HAP-1 (cell line): ENCODE measurements at regions not wholly inside any gene's neighbourhood (a gene's known extent, or its start where the extent isn't known, plus 50 kb on each side); places are given as distances from the start of the nearest gene placed in this dataset.
A peak's percentile ranks its signal among the peaks of the same experiment; 100 is the strongest.
"Not testable (repeated sequence)": the region's sequence is repeated elsewhere in the genome, so short reads cannot be mapped to it uniquely, and the experiment has no call there.

Experiments used
- DNase-seq, 2 experiments: peaks; one replicate each; pipeline ENCODE4 v3.0.0-alpha.2; 2016 to 2020; ENCODE audit warnings: low spot score in 2 of 2
- H3K27me3 ChIP-seq: fragments of 250-450 bp; sonication (Bioruptor Pico); 2 replicates; pipeline ENCODE4 v1.5.1; 2020; ENCODE audit warnings: low read depth, mild to moderate bottlenecking, moderate library complexity
- H3K36me3 ChIP-seq: fragments of 250-450 bp; sonication (Bioruptor Pico); replicated peaks from 2 replicates; pipeline ENCODE4 v1.5.1; 2020; ENCODE audit warnings: mild to moderate bottlenecking
- H3K4me1 ChIP-seq: fragments of 250-450 bp; sonication (Bioruptor Pico); 2 replicates; pipeline ENCODE4 v1.5.1; 2020; ENCODE audit warnings: mild to moderate bottlenecking
- H3K4me3 ChIP-seq: fragments of 250-450 bp; sonication (Bioruptor Pico); 2 replicates; pipeline ENCODE4 v1.5.1; 2020; ENCODE audit warnings: mild to moderate bottlenecking, moderate library complexity
- H3K9me3 ChIP-seq: fragments of 250-450 bp; sonication (Bioruptor Pico); 2 replicates; pipeline ENCODE4 v1.5.1; 2020; ENCODE audit warnings: mild to moderate bottlenecking, moderate library complexity
- in situ Hi-C: fragments of 300-500 bp; cut with MboI; formaldehyde crosslinking; loops from 3 replicates; pipeline ENCODE4 v1.14.3; 2020; ENCODE audit warnings: low sequenced_read_pairs, inconsistent platforms, mixed read lengths

DNA sequence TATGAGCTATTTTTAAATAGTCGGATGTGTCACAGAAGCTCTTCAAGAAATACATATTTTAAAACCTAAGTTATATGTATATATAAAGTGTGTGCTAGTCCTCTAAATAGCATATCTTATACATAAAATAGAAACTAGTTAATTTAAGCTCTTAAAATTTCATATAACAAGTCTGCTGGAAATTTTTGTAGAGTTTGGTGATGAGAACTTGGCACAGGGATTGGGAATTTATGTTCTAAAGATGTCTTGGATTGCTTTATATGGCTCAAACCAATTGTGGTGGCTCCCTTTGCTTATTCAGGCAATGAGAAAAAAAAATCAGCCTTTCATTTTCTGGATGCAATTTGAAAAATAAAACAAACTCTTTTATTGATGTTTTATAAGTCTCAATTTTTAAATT is 142.8 kb upstream of the KCNJ3 start:
- H3K9me3 ChIP-seq = no peaks in the 10 kb centered on the region
- in situ Hi-C loops = no loop called here

DNA sequence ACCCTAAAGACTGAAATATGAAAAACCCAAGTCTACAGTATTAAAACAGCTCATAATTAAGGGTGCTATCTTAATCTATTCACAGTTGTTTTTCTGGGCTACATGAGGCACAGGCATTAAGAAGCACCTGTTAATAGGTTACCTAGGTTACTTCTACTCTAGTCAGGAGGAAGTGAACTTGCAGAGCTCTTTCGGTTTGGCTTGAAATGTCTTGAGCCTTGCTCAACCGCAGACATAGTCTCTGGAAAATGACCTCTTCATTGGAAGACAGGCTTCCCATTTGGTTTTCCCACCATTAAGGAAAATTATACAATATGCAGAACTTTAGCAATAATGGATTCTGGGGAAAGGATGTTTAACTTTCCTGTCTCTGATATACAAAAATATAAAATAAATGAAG is 142.3 kb upstream of the KCNJ3 start:
- Histone ChIP-seq H3K27me3 (no peaks in the 10 kb centered on the region), H3K4me3 (no peak overlapping the region), H3K9me3 (no peaks in the 10 kb centered on the region), H3K4me1 (no peaks in the 10 kb centered on the region), H3K36me3 (no peaks in the 10 kb centered on the region)
- no peak for DNase-seq
- in situ Hi-C loops = no loop called here

More for the DNA sequence above, 142.8 kb upstream of the KCNJ3 start:
- Histone ChIP-seq H3K4me1 (no peaks in the 10 kb centered on the region), H3K36me3 (no peaks in the 10 kb centered on the region), H3K4me3 (no peak overlapping the region), H3K27me3 (no peaks in the 10 kb centered on the region)
- DNase-seq = no peak

DNA sequence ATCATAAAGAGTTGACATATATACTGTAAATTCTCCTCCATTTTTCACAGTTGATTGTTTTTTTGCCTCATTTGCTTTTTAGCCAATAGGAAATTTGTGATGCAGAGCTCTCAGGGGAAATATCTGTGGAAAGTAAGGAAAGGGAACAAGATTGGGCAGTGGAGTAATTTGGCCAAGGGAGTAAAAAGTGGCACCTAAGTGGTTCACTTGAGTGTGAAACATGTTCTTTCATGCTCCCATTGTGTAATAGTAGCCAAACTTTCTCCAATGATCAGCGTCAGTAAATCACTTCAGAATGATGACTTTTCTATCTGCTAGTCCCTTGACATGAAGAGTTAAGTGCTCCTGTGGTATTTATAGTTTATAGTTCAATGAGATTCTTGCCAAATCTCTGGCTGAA is 141.9 kb upstream of the KCNJ3 start:
- Histone ChIP-seq H3K4me1 (no peaks in the 10 kb centered on the region), H3K9me3 (no peaks in the 10 kb centered on the region), H3K4me3 (no peak overlapping the region), H3K27me3 (no peaks in the 10 kb centered on the region), H3K36me3 (no peaks in the 10 kb centered on the region)
- in situ Hi-C loops = no loop called here
- DNase-seq = no peak

DNA sequence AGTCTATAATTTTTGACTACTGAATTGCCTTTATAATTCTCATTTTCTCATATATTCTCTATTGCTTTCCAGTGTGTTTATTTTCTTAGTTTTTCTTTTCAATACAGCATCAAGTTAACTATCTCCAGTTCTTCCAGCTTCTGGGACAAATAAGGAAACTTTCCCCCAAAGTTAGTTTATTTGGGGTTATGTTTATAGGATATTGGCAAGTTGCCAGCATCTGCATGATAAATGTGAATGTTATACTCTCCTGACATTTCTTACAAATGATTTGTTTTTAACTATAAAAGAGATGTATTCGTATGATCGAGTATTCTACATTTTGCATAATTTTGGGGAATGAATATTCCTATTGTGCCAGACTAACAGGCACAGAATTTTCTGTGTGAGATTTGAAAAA is 140.6 kb upstream of the KCNJ3 start:
- in situ Hi-C loops = no loop called here
- no peaks in the 10 kb centered on the region for H3K4me1 ChIP-seq
- no peak overlapping the region for H3K4me3 ChIP-seq

DNA sequence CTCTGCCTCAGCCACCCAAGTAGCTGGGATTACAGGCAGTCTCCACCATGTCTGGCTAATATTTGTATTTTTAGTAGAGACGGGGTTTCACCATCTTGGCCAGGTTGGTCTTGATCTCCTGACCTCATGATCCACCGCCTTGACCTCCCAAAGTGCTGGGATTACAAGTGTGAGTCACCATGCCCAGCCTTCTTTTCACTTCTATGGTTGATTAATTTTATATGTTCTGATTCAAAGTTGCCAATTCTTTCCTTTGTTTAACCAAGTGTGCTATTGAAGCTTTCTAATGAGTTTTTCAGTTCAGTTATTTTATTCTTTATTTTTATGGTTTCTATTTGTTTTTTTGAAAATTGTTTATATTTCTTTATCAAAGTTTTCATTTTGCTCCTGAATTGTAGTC is 133.1 kb upstream of the KCNJ3 start:
- in situ Hi-C loops = no loop called here
- Histone ChIP-seq H3K4me1 (no peaks in the 10 kb centered on the region), H3K27me3 (no peaks in the 10 kb centered on the region), H3K9me3 (no peaks in the 10 kb centered on the region), H3K36me3 (no peaks in the 10 kb centered on the region), H3K4me3 (no peak overlapping the region)
- no peak for DNase-seq

More for the DNA sequence above, 140.6 kb upstream of the KCNJ3 start:
- DNase-seq = no peak
- Histone ChIP-seq H3K27me3 (no peaks in the 10 kb centered on the region), H3K9me3 (no peaks in the 10 kb centered on the region), H3K36me3 (no peaks in the 10 kb centered on the region)

DNA sequence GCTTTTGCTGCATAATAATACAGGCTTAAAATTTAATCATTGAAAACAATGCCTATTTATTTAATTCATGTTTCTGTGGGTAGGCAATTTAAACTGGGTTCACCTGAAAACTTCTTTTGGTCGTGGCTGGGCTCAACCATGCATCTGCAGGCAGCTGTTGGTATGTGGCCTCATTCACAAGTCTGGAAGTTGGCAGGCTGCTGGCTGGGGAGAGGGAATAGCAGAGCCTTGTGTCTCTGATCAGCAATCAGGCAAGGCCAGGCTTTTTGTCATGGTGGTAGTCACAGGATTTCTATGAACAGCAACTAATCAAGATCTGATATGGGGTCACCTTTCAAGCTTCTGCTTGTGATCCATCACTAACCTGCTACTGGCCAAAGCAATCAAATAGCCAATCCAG is 130.1 kb upstream of the KCNJ3 start:
- no peaks in the 10 kb centered on the region for H3K27me3 ChIP-seq
- in situ Hi-C loops = no loop called here
- H3K4me1 ChIP-seq = no peaks in the 10 kb centered on the region

DNA sequence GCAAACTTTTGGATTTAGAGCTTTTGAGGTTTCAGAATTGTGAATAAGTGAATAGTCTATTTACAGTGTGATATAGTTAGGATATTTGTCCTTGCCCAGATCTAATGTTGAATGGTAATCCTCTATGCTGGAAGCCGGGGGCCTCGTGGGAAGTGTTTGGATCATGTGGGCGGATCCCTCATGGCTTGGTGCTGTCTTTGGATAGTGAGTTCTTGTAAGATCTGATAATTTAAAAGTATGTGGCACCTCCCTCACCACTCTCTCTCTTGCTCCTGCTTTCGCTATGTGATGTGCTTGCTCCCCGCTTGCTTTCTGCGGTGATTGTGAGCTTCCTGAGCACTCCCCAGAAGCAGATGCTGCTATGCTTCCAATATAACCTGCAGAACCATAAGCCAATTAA is 128.0 kb upstream of the KCNJ3 start:
- H3K4me3 ChIP-seq = no peak overlapping the region
- no peaks in the 10 kb centered on the region for H3K4me1 ChIP-seq
- no peak for DNase-seq
- no peaks in the 10 kb centered on the region for H3K9me3 ChIP-seq
- no peaks in the 10 kb centered on the region for H3K27me3 ChIP-seq
- H3K36me3 ChIP-seq = no peaks in the 10 kb centered on the region
- in situ Hi-C loops = no loop called here

More for the DNA sequence above, 130.1 kb upstream of the KCNJ3 start:
- no peak overlapping the region for H3K4me3 ChIP-seq
- H3K9me3 ChIP-seq = no peaks in the 10 kb centered on the region
- H3K36me3 ChIP-seq = no peaks in the 10 kb centered on the region
- no peak for DNase-seq

DNA sequence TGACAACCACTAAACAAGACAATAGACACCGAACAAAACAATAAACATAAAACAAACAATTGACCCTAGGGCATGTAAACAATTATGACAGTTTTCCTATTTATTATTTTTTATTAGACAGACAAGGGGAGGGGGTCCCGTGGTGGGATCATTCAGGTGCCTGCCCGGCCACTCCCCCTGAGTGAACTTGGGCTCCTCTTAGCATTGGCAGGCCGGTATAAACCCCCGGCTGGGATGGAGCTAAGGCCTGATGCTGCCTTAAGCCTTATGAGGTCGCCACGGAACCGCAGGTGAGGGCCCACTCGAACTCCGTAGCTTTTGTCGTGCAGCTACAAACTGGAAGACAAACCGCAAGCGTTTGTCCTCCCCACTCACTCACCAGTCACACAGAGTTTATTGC is 121.8 kb upstream of the KCNJ3 start:
- H3K4me1 ChIP-seq, DNase-seq, H3K36me3 ChIP-seq, in situ Hi-C loops, H3K4me3 ChIP-seq, H3K27me3 ChIP-seq, H3K9me3 ChIP-seq: not testable (repeated sequence)

DNA sequence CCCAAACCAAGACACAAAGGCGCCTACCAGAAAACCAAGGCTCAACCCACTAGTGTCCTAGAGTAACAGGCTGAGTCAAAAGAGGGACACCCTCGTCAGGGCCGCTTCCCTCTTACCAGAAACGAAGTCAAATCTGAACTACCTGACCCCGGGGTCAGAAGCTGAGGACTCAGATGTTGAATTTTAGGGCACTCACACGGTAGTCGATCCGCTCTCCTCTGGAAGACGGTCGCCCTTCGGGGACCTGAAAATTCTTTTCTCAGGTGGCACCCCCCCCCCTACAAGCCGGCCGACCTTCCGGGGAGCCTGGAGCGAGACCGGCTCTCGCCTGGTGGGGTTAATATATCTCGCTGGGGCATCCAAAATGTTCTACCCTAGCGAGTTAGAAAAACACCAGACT is 121.1 kb upstream of the KCNJ3 start:
- no peaks in the 10 kb centered on the region for H3K4me1 ChIP-seq
- H3K36me3 ChIP-seq = no peaks in the 10 kb centered on the region
- no peak overlapping the region for H3K4me3 ChIP-seq
- in situ Hi-C loops = no loop called here
- no peaks in the 10 kb centered on the region for H3K27me3 ChIP-seq
- no peaks in the 10 kb centered on the region for H3K9me3 ChIP-seq
- DNase-seq = no peak

DNA sequence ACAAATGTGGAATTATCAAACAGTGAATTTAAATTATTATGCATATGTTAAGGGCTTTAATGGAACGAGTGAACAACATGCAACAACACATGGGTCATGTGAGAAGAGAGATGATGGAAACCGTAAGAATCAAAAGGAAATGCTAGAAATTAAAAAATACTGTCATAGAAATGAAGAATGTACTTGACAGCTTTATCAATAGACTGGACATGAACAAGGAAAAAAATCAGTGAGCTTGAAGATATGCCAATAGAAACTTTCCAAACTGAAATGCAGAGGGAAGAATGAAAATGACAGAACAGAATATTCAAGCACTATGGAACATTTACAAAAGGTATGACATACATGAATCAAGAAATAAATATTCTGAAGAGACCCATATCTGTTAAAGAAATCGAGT is 117.7 kb upstream of the KCNJ3 start:
- Histone ChIP-seq H3K9me3 (no peaks in the 10 kb centered on the region), H3K4me1 (no peaks in the 10 kb centered on the region), H3K4me3 (no peak overlapping the region), H3K27me3 (no peaks in the 10 kb centered on the region), H3K36me3 (no peaks in the 10 kb centered on the region)
- no peak for DNase-seq
- in situ Hi-C loops = no loop called here

DNA sequence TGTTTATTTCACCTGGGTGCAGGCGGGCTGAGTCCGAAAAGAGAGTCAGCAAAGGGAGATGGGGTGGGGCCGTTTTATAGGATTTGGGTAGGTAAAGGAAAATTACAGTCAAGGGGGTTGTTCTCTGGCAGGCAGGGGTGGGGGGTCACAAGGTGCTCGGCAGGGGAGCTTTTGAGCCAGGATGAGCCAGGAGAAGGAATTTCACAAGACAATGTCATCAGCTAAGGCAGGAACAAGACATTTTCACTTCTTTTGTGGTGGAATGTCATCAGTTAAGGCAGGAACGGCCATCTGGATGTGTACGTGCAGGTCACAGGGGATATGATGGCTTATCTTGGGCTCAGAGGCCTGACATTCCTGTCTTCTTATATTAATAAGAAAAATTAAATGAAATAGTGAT is 115.8 kb upstream of the KCNJ3 start:
- DNase-seq, H3K36me3 ChIP-seq, in situ Hi-C loops, H3K4me1 ChIP-seq, H3K4me3 ChIP-seq, H3K9me3 ChIP-seq, H3K27me3 ChIP-seq: not testable (repeated sequence)

DNA sequence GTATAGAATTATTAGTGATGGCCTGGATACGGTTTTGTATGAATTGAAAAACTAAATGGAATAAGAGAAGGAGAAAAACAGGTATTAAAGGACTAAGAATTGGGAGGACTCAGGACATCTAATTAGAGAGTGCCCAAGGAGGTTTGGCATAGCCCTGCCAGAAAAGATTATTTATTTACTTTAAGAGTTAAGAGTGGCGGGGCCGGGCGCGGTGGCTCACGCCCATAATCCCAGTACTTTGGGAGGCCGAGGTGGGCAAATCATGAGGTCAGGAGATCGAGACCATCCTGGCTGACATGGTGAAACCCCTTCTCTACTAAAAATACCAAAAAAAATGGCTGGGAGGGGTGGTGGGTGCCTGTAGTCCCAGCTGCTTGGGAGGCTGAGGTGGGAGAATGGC is 115.2 kb upstream of the KCNJ3 start:
- H3K9me3 ChIP-seq, in situ Hi-C loops: not testable (repeated sequence)

DNA sequence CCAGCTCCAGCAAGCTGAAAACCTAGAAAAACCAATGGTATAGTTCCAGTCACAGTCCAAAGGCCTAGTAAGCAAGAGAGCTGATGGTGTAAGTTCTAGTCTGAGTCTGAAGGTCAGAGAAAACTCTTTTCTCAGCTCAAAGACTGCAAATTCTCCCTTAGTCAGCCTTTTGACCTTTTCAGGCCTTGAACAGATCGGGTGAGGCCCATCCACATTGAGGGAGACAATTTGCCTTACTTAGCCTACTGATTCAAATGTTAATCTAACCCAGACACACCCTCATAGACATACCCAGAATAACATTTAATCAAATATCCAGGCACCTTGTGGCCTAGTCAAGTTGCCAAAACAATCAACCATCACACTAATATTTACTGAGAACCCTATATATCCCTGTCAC is 110.8 kb upstream of the KCNJ3 start:
- in situ Hi-C loops = no loop called here
- H3K4me3 ChIP-seq = no peak overlapping the region
- peaks cover 16% of the 10 kb centered on the region for H3K4me1 ChIP-seq
- H3K36me3 ChIP-seq = no peaks in the 10 kb centered on the region
- no peaks in the 10 kb centered on the region for H3K9me3 ChIP-seq
- peak in 1 of 2 experiments; percentile 35 for DNase-seq
- no peaks in the 10 kb centered on the region for H3K27me3 ChIP-seq

More for the DNA sequence above, 115.2 kb upstream of the KCNJ3 start:
- not testable (repeated sequence) for DNase-seq, H3K27me3 ChIP-seq, H3K4me1 ChIP-seq, H3K4me3 ChIP-seq, H3K36me3 ChIP-seq

DNA sequence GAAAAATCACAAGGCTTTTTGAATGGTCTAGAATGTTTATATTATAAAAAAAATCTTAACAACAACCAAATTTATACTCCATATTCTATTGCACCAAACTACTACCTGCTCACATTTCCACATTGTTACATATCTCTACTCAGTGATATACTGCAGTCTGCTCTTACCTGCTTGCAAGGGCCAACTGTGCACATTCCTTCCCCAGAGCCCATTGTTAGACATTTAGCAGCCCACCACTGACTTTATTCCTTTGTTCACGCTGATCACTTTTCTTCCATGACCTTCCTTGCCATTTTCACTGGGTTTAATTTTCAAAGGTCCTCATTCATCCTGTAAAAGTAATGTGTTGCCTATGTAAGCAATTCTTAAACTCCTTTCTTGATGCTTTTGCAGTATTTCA is 109.7 kb upstream of the KCNJ3 start:
- in situ Hi-C loops = no loop called here
- no peak overlapping the region for H3K4me3 ChIP-seq
- peaks cover 16% of the 10 kb centered on the region for H3K4me1 ChIP-seq
- H3K9me3 ChIP-seq = no peaks in the 10 kb centered on the region
- no peaks in the 10 kb centered on the region for H3K36me3 ChIP-seq
- H3K27me3 ChIP-seq = no peaks in the 10 kb centered on the region
- no peak for DNase-seq

DNA sequence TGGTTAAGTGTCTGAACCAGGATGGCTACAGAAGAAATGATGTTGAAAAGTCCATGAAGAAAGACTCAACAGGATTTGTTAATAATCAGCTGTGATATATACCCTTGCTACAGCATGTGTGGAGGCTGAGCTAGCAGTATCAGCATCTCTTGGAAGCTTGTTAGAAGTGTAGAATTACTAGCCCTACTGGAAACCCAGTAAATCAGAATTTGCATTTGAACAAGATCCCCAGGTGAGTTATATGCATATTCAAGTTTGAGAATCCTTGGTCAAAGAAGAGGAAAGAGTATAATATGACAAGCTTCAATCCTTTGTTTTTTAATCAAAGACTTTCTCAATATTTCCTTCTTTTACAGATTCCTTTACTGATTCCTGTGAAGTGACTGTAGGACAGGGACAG is 109.0 kb upstream of the KCNJ3 start:
- Histone ChIP-seq H3K36me3 (no peaks in the 10 kb centered on the region), H3K27me3 (no peaks in the 10 kb centered on the region), H3K9me3 (no peaks in the 10 kb centered on the region), H3K4me1 (peaks cover 16% of the 10 kb centered on the region), H3K4me3 (no peak overlapping the region)
- DNase-seq = no peak
- in situ Hi-C loops = no loop called here
